ENCODE measurements at regions not wholly inside any gene's neighbourhood (a gene's known extent, or its start where the extent isn't known, plus 50 kb on each side); places are given as distances from the start of the nearest gene placed in this dataset.

DNA sequence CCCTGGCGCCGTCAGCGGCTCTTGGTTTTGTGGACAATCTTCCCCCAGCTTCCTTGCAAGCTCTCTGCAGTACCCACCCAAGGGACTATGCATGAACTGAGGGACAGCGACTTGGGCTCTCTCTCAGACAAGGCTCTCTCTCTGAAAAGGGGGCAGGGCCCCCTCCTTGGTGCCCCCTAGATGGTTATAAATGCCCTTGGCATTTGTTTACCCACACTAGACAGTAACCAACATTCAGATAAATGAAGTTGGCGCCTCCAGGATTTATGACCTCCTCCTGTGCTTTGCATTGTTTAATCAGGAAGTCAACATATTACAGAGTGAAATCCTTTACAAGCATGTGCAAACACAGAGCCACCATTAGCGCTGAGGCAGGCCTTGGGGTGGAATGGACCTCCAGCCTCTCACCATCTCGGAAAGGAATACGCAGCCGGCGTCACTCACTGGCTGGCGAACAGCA is 547.4 kb upstream of the ID2 start:
- TF ChIP-seq, protein P1, sequence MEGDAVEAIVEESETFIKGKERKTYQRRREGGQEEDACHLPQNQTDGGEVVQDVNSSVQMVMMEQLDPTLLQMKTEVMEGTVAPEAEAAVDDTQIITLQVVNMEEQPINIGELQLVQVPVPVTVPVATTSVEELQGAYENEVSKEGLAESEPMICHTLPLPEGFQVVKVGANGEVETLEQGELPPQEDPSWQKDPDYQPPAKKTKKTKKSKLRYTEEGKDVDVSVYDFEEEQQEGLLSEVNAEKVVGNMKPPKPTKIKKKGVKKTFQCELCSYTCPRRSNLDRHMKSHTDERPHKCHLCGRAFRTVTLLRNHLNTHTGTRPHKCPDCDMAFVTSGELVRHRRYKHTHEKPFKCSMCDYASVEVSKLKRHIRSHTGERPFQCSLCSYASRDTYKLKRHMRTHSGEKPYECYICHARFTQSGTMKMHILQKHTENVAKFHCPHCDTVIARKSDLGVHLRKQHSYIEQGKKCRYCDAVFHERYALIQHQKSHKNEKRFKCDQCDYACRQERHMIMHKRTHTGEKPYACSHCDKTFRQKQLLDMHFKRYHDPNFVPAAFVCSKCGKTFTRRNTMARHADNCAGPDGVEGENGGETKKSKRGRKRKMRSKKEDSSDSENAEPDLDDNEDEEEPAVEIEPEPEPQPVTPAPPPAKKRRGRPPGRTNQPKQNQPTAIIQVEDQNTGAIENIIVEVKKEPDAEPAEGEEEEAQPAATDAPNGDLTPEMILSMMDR (IDR thresholded peaks at IDR 0.05) = no peak
- TF ChIP-seq POLR2AphosphoS5 (IDR thresholded peaks at IDR 0.05) = no peak
